PC-9 (cell line): ENCODE measurements at regions not wholly inside any gene's neighbourhood (a gene's known extent, or its start where the extent isn't known, plus 50 kb on each side); places are given as distances from the start of the nearest gene placed in this dataset.

Experiments
- CTCF ChIP-seq: fragments of 200-600 bp; sonication (generic); conservative IDR thresholded peaks from 2 replicates; pipeline ENCODE4 v1.6.1; 2017; ENCODE audit warnings: mixed run types, antibody characterized with exemption, mild to moderate bottlenecking, moderate library complexity
- EZH2 ChIP-seq: fragments of 200-600 bp; sonication (generic); IDR thresholded peaks from 2 replicates; pipeline ENCODE4 v1.8.0; 2017; ENCODE audit warnings: antibody characterized with exemption, low read depth

DNA sequence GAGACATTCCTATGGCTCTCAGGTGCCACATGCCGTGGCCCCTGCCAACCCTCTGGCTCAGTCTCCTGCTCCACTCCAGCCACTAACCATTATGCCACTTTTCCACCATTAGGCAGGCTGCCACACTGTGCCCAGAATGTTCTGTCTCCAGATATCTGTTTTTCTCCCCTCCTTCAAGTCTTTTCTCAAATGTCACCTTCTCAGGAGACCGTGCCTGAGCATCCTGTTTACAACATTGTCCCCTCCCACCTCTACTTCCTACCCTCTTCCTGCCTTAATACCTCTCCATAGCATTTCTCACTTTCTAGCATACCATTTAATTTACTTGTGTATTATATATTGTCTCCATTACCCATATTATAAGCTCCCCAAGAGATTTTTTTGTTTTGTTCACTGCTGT is 162.5 kb upstream of the LYZL2 start:
- no peak for TF ChIP-seq CTCF
- TF ChIP-seq EZH2 = no peak
